ENCODE measurements at regions not wholly inside any gene's neighbourhood (a gene's known extent, or its start where the extent isn't known, plus 50 kb on each side); places are given as distances from the start of the nearest gene placed in this dataset.

GRCh38 chr12:61188801-61189595 lies 1071.2 kb upstream of the USP15 start:
- TF ChIP-seq RAD21 (IDR thresholded peaks at IDR 0.05 in 1 of 2, conservative IDR thresholded peaks at IDR 0.05 in 1 of 2; ENCODE audit: low read depth in 2 of 2, low read length in 2 of 2) = no peak
- TF ChIP-seq EZH2 (IDR thresholded peaks at IDR 0.05; ENCODE audit: low read depth, low read length, severe bottlenecking) = no peak
- TF ChIP-seq USF2 (IDR thresholded peaks at IDR 0.05; ENCODE audit: low read length) = no peak
- TF ChIP-seq CTCF (IDR thresholded peaks at IDR 0.05; ENCODE audit: control extremely low read depth in 1 of 3, insufficient read depth in 1 of 3, low read depth in 1 of 3, low read length in 3 of 3) = no peak
- no peak for TF ChIP-seq TCF12 (IDR thresholded peaks at IDR 0.05; ENCODE audit: low read depth, low read length)
- TF ChIP-seq MAX (IDR thresholded peaks at IDR 0.05) = no peak
- no peak for TF ChIP-seq GABPA (IDR thresholded peaks at IDR 0.05; ENCODE audit: borderline replicate concordance, insufficient read depth, low read length)
- TF ChIP-seq CHD2 (IDR thresholded peaks at IDR 0.05; ENCODE audit: low read length) = no peak
- no peak for TF ChIP-seq EP300 (IDR thresholded peaks at IDR 0.05; ENCODE audit: borderline replicate concordance in 1 of 2, low read depth in 2 of 2, low read length in 2 of 2)
- TF ChIP-seq JUN (IDR thresholded peaks at IDR 0.05; ENCODE audit: low read depth, low read length) = no peak
